GM12872 (cell line): ENCODE measurements at regions not wholly inside any gene's neighbourhood (a gene's known extent, or its start where the extent isn't known, plus 50 kb on each side); places are given as distances from the start of the nearest gene placed in this dataset.

Experiments
- CTCF ChIP-seq: IDR thresholded peaks from 3 replicates; pipeline ENCODE4 v1.5.1; 2011; ENCODE audit warnings: low read depth, mild to moderate bottlenecking, low read length, moderate library complexity; ENCODE audit not compliant: insufficient read depth

GRCh38 chr10:78846760-78847159, 222.0 kb upstream of the ZMIZ1 start:
- TF ChIP-seq CTCF: no peak

GRCh38 chr10:78847485-78847884, 221.3 kb upstream of the ZMIZ1 start:
- no peak for TF ChIP-seq CTCF

GRCh38 chr10:78849115-78849514, 219.7 kb upstream of the ZMIZ1 start:
- no peak for TF ChIP-seq CTCF

GRCh38 chr10:78849731-78850130, 219.0 kb upstream of the ZMIZ1 start:
- TF ChIP-seq CTCF: no peak

GRCh38 chr10:78850644-78851435, 217.9 kb upstream of the ZMIZ1 start:
- no peak for TF ChIP-seq CTCF

GRCh38 chr10:78851647-78852046, 217.1 kb upstream of the ZMIZ1 start:
- no peak for TF ChIP-seq CTCF

- peak; percentile 51 for TF ChIP-seq CTCF
These were observed 216.1 kb upstream of the ZMIZ1 start for GRCh38 chr10:78852466-78853240.
